Osteoblast (primary cell): ENCODE measurements at regions not wholly inside any gene's neighbourhood (a gene's known extent, or its start where the extent isn't known, plus 50 kb on each side); places are given as distances from the start of the nearest gene placed in this dataset.

ENCODE experiments used
- DNase-seq: peaks from one replicate; pipeline ENCODE4 v3.0.0; 2011; ENCODE audit warnings: low spot score, mixed read lengths; ENCODE audit not compliant: insufficient read length; ENCODE audit errors: missing footprints
- H2AFZ ChIP-seq: 2 replicates; pipeline ENCODE4 v1.6.0; 2011; ENCODE audit warnings: mild to moderate bottlenecking, low read length
- H3K27ac ChIP-seq: 2 replicates; pipeline ENCODE4 v1.5.1; 2011; ENCODE audit warnings: mild to moderate bottlenecking, low read depth, low read length, moderate library complexity
- H3K27me3 ChIP-seq: 2 replicates; pipeline ENCODE4 v1.6.0; 2012; ENCODE audit warnings: mild to moderate bottlenecking, control low read depth, inconsistent platforms, low read length, moderate library complexity; ENCODE audit not compliant: insufficient read depth
- H3K36me3 ChIP-seq: 2 replicates; pipeline ENCODE4 v1.5.1; 2011; ENCODE audit warnings: mild to moderate bottlenecking, low read length, control low read depth, moderate library complexity; ENCODE audit not compliant: insufficient read depth
- H3K4me1 ChIP-seq: 2 replicates; pipeline ENCODE4 v1.5.1; 2011; ENCODE audit warnings: mild to moderate bottlenecking, low read length, control low read depth, moderate library complexity; ENCODE audit not compliant: insufficient read depth
- H3K4me2 ChIP-seq: 2 replicates; pipeline ENCODE4 v1.6.0; 2011; ENCODE audit warnings: mild to moderate bottlenecking, low read length; ENCODE audit not compliant: insufficient read depth
- H3K4me3 ChIP-seq: fragments of 200-600 bp; sonication (generic); 3 replicates; pipeline ENCODE4 v1.5.1; 2012; ENCODE audit warnings: mild to moderate bottlenecking, low read length, inconsistent platforms; ENCODE audit not compliant: insufficient read depth
- H3K79me2 ChIP-seq: 2 replicates; pipeline ENCODE4 v1.6.0; 2012; ENCODE audit warnings: mild to moderate bottlenecking, low read length, control low read depth, inconsistent platforms; ENCODE audit not compliant: insufficient read depth
- H3K9me3 ChIP-seq: 2 replicates; pipeline ENCODE4 v1.5.1; 2011; ENCODE audit warnings: low read depth, low read length, control low read depth
- H4K20me1 ChIP-seq: 2 replicates; pipeline ENCODE4 v1.6.0; 2012; ENCODE audit warnings: mild to moderate bottlenecking, low read length, control low read depth; ENCODE audit not compliant: insufficient read depth
- TF ChIP-seq, protein P1 (sequence below): IDR thresholded peaks from 2 replicates; pipeline ENCODE4 v1.5.1; 2011; ENCODE audit warnings: mild to moderate bottlenecking, low read depth, low read length, moderate library complexity; ENCODE audit errors: extremely low read depth

- Histone ChIP-seq H3K4me1 (peaks cover 25% of the 10 kb centered on the region), H3K27ac (peak overlapping the region; percentile 96), H3K9me3 (no peaks in the 10 kb centered on the region), H3K4me3 (peak overlapping the region; percentile 24), H3K4me2 (peak overlapping the region; percentile 56), H3K36me3 (no peaks in the 10 kb centered on the region), H2AFZ (peak overlapping the region; percentile 62), H4K20me1 (no peaks in the 10 kb centered on the region), H3K79me2 (no peaks in the 10 kb centered on the region), H3K27me3 (no peaks in the 10 kb centered on the region)
- DNase-seq: no peak
- TF ChIP-seq, protein P1, sequence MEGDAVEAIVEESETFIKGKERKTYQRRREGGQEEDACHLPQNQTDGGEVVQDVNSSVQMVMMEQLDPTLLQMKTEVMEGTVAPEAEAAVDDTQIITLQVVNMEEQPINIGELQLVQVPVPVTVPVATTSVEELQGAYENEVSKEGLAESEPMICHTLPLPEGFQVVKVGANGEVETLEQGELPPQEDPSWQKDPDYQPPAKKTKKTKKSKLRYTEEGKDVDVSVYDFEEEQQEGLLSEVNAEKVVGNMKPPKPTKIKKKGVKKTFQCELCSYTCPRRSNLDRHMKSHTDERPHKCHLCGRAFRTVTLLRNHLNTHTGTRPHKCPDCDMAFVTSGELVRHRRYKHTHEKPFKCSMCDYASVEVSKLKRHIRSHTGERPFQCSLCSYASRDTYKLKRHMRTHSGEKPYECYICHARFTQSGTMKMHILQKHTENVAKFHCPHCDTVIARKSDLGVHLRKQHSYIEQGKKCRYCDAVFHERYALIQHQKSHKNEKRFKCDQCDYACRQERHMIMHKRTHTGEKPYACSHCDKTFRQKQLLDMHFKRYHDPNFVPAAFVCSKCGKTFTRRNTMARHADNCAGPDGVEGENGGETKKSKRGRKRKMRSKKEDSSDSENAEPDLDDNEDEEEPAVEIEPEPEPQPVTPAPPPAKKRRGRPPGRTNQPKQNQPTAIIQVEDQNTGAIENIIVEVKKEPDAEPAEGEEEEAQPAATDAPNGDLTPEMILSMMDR: no peak
Measured at GRCh38 chr12:47378222-47378582, 298.4 kb upstream of the AMIGO2 start.

GRCh38 chr12:47377414-47378221 is 297.9 kb upstream of the AMIGO2 start:
- Histone ChIP-seq H3K9me3 (no peaks in the 10 kb centered on the region), H4K20me1 (no peaks in the 10 kb centered on the region), H3K36me3 (no peaks in the 10 kb centered on the region), H3K79me2 (no peaks in the 10 kb centered on the region), H3K27me3 (no peaks in the 10 kb centered on the region), H3K4me2 (peak overlapping the region; percentile 56), H3K27ac (peak overlapping the region; percentile 96), H3K4me1 (peaks cover 25% of the 10 kb centered on the region), H3K4me3 (peak overlapping the region; percentile 24), H2AFZ (peak overlapping the region; percentile 72)
- TF ChIP-seq, protein P1: no peak
- DNase-seq: peak; percentile 95

DNA sequence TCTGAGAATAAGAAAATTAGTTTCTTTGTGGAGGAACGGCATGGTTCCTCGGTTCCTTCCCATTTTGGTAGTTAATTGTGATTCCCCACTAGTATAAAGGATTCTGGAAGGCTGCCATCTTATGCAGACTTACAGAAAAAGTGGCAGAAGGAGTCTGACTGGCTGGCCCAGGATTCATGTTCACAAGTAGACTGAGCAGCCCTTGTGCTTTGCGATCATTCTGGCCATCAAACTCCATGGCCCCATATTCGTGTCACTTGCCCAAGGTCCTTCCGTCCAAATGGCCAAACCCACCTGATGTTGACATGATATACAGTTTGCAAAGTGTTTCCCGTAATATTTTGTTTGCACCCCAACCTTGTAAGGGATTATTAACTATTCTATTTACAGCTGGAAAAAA is 297.2 kb upstream of the AMIGO2 start:
- no peaks in the 10 kb centered on the region for H4K20me1 ChIP-seq
- no peak overlapping the region for H3K4me3 ChIP-seq
- H3K79me2 ChIP-seq: no peaks in the 10 kb centered on the region

GRCh38 chr12:47373554-47374150 is 293.9 kb upstream of the AMIGO2 start:
- Histone ChIP-seq H3K4me2 (no peak overlapping the region), H3K36me3 (no peaks in the 10 kb centered on the region), H3K27ac (no peak overlapping the region), H3K4me3 (no peak overlapping the region), H3K27me3 (no peaks in the 10 kb centered on the region), H4K20me1 (no peaks in the 10 kb centered on the region), H3K4me1 (peaks cover 17% of the 10 kb centered on the region), H3K79me2 (no peaks in the 10 kb centered on the region), H3K9me3 (no peaks in the 10 kb centered on the region), H2AFZ (no peak overlapping the region)
- TF ChIP-seq, protein P1: no peak
- DNase-seq: no peak

More for the DNA sequence above, 297.2 kb upstream of the AMIGO2 start:
- Histone ChIP-seq H3K36me3 (no peaks in the 10 kb centered on the region), H3K4me2 (peak overlapping the region; percentile 56), H3K4me1 (peaks cover 25% of the 10 kb centered on the region), H2AFZ (peak overlapping the region; percentile 72), H3K27ac (peak overlapping the region; percentile 96), H3K9me3 (no peaks in the 10 kb centered on the region), H3K27me3 (no peaks in the 10 kb centered on the region)
- DNase-seq: no peak
- TF ChIP-seq, protein P1: no peak
